ENCODE measurements at regions not wholly inside any gene's neighbourhood (a gene's known extent, or its start where the extent isn't known, plus 50 kb on each side); places are given as distances from the start of the nearest gene placed in this dataset.

DNA sequence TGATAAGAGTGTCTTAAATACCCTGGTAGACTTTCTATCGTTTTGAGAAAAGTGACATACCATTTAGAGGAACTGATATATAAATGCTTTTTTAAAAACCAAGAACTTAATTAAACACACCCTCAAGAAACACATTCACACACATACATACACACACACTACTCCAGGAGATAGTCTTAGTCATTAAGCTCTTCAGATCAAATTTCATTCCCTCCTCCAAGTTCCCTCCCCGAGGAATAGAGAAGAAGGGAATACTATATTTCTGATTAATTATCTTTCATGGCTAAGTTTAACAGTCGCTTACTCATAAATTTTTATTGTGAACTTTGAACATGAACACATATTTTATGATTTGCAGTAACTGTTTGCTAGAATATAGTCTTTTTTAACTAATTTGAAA, 1109.5 kb downstream of the SLITRK1 start:
- POLR2A ChIA-PET = no interaction called here
- CTCF ChIA-PET = no interaction called here
- Mint-ChIP-seq H3K27me3 (no peaks in the 10 kb centered on the region), H3K4me1 (no peaks in the 10 kb centered on the region), H3K27ac (no peak overlapping the region), H3K9me3 (peaks cover 2% of the 10 kb centered on the region), H3K4me3 (no peak overlapping the region), H3K36me3 (ENCODE audit: low read depth) (no peaks in the 10 kb centered on the region)
- intact Hi-C loops (cut with micrococcal nuclease) = no loop called here
- TF ChIP-seq, protein P1, sequence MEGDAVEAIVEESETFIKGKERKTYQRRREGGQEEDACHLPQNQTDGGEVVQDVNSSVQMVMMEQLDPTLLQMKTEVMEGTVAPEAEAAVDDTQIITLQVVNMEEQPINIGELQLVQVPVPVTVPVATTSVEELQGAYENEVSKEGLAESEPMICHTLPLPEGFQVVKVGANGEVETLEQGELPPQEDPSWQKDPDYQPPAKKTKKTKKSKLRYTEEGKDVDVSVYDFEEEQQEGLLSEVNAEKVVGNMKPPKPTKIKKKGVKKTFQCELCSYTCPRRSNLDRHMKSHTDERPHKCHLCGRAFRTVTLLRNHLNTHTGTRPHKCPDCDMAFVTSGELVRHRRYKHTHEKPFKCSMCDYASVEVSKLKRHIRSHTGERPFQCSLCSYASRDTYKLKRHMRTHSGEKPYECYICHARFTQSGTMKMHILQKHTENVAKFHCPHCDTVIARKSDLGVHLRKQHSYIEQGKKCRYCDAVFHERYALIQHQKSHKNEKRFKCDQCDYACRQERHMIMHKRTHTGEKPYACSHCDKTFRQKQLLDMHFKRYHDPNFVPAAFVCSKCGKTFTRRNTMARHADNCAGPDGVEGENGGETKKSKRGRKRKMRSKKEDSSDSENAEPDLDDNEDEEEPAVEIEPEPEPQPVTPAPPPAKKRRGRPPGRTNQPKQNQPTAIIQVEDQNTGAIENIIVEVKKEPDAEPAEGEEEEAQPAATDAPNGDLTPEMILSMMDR (IDR thresholded peaks at IDR 0.05) = no peak
- DNase-seq (no peak), ATAC-seq (ENCODE audit: low read depth) (no peak)

DNA sequence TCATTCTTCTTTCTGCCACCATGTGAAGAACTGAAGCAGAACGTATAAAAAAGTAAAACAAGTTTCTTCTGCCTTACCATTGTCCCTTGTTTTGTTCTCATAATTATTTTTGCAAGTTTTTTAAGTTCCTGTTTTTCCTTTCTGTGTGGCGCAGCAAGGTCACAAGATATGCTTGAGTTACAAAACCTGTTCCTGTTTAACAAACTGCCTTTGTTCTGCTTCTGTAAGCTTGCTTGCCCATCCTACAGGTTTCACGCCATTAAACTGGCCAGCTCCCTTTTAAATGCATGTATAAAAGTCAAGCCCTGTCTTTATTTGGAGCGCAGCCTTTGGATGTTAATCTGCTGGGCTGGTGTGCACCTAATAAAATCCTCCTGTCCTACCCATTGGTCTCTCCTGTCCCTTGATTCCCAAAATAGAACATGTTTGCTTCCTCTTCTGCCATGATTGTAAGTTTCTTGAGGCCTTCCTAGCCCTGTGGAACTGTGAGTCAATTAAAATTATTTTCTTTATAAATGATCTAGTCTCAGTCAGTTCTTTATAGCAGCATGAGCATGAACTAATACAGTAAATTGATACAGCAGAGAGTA, 1115.4 kb downstream of the SLITRK1 start:
- ChIA-PET CTCF (no interaction called here), POLR2A (no interaction called here)
- no peaks in the 10 kb centered on the region for H3K36me3 Mint-ChIP-seq (ENCODE audit: low read depth)
- no peaks in the 10 kb centered on the region for H3K4me1 Mint-ChIP-seq
- intact Hi-C loops (cut with micrococcal nuclease) = no loop called here
- ATAC-seq (ENCODE audit: low read depth) (no peak), DNase-seq (no peak)
- H3K4me3 Mint-ChIP-seq = no peak overlapping the region
- H3K27ac Mint-ChIP-seq = no peak overlapping the region
- TF ChIP-seq, protein P1 (IDR thresholded peaks at IDR 0.05) = no peak
- H3K27me3 Mint-ChIP-seq = no peaks in the 10 kb centered on the region
- H3K9me3 Mint-ChIP-seq = peaks cover 6% of the 10 kb centered on the region

DNA sequence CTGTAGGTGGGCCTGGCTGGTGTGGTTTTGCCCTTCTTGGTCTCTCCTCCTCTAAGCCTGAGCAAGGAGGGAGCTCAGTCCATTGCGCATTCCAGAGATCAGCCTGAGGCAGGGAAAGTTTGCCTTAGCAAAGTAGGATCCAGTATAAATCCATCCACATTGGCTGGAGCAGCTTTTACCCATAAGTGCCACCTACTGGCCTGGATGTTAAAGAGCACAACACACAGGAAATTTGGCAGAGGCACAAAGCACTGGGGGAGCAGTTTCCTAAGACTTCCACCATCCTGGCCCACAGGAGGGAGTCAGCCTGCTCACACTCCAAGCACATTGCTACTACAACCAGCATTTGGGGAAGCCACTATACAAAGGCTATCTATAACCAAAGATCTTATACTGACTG, 1124.2 kb downstream of the SLITRK1 start:
- ChIA-PET POLR2A (no interaction called here), CTCF (no interaction called here)
- peaks cover 5% of the 10 kb centered on the region for H3K9me3 Mint-ChIP-seq

DNA sequence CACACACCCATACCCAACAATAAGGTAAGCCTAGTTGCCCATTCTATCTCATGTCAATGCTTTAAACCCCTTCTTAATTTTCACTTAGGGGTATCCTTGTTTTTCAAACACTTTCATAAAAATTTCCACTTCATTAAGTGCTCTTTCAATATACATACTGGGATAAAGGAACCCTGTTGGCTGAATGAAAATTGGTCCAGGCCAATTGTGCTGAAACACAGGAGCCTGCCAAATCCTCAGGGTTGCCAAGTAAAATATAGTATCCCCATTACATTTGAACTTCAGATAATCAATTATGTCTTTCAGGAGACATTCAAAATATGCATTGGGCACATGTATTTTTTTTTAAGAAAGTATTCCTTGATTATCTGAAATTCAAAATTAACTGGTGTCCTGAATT, 1131.1 kb downstream of the SLITRK1 start:
- no peak overlapping the region for H3K4me3 Mint-ChIP-seq
- DNase-seq (no peak), ATAC-seq (ENCODE audit: low read depth) (no peak)
- H3K4me1 Mint-ChIP-seq = no peaks in the 10 kb centered on the region
- no peaks in the 10 kb centered on the region for H3K27me3 Mint-ChIP-seq
- ChIA-PET CTCF (no interaction called here), POLR2A (no interaction called here)
- no peak overlapping the region for H3K27ac Mint-ChIP-seq
- H3K36me3 Mint-ChIP-seq (ENCODE audit: low read depth) = no peaks in the 10 kb centered on the region
- peaks cover 6% of the 10 kb centered on the region for H3K9me3 Mint-ChIP-seq
- intact Hi-C loops (cut with micrococcal nuclease) = no loop called here
- TF ChIP-seq, protein P1 (IDR thresholded peaks at IDR 0.05) = no peak

More for the DNA sequence above, 1124.2 kb downstream of the SLITRK1 start:
- Mint-ChIP-seq H3K27ac (no peak overlapping the region), H3K4me3 (no peak overlapping the region), H3K27me3 (no peaks in the 10 kb centered on the region), H3K36me3 (ENCODE audit: low read depth) (no peaks in the 10 kb centered on the region), H3K4me1 (no peaks in the 10 kb centered on the region)
- intact Hi-C loops (cut with micrococcal nuclease) = no loop called here
- TF ChIP-seq, protein P1 (IDR thresholded peaks at IDR 0.05) = no peak
- ATAC-seq (ENCODE audit: low read depth) = no peak
- no peak for DNase-seq

DNA sequence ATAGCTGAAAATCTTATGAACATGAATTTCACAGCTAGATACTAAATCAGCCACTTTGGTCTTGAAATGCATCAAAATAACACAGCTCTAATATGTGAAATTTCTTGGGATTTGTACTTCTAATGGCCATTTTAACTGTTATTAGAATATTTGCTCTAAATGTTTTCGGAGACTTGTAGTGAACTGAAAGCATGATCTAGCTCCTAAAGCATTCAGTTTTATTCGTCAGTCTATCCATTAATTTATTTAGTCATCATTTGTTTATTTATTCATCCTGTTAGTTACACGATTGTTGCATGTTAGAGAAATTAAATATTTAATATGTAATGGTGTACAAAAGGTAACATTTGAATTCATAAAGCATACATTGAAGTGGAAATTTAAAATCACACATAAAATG, 1132.7 kb downstream of the SLITRK1 start:
- DNase-seq (no peak), ATAC-seq (ENCODE audit: low read depth) (no peak)
- intact Hi-C loops (cut with micrococcal nuclease) = no loop called here
- ChIA-PET POLR2A (no interaction called here), CTCF (no interaction called here)
- Mint-ChIP-seq H3K36me3 (ENCODE audit: low read depth) (no peaks in the 10 kb centered on the region), H3K27me3 (no peaks in the 10 kb centered on the region), H3K27ac (no peak overlapping the region), H3K4me3 (no peak overlapping the region), H3K4me1 (no peaks in the 10 kb centered on the region), H3K9me3 (peaks cover 7% of the 10 kb centered on the region)
- TF ChIP-seq, protein P1 (IDR thresholded peaks at IDR 0.05) = no peak
